GM10248 (cell line): ENCODE measurements at regions not wholly inside any gene's neighbourhood (a gene's known extent, or its start where the extent isn't known, plus 50 kb on each side); places are given as distances from the start of the nearest gene placed in this dataset.

Source experiments
- CTCF ChIA-PET: fragments of 300-600 bp; sonication (Branson Sonifier 250); formaldehyde crosslinking; extraction: SDS; loops from one replicate; lab custom pipeline; 2021; ENCODE audit warnings: antibody characterized with exemption; lab: Yijun Ruan, JAX
- POLR2A ChIA-PET: fragments of 350-650 bp; sonication (Branson Sonifier 250); formaldehyde crosslinking; extraction: SDS; loops from one replicate; lab custom pipeline; 2020; ENCODE audit warnings: antibody characterized with exemption; lab: Yijun Ruan, JAX
- DNase-seq: peaks from one replicate; pipeline ENCODE4 v3.0.0; 2012; ENCODE audit errors: extremely low spot score
- TF ChIP-seq, protein P1 (sequence below): IDR thresholded peaks from 2 replicates; pipeline ENCODE4 v1.5.1; 2012; ENCODE audit warnings: mild to moderate bottlenecking, low read depth; ENCODE audit errors: extremely low read depth, missing control alignments, control extremely low read depth

DNA sequence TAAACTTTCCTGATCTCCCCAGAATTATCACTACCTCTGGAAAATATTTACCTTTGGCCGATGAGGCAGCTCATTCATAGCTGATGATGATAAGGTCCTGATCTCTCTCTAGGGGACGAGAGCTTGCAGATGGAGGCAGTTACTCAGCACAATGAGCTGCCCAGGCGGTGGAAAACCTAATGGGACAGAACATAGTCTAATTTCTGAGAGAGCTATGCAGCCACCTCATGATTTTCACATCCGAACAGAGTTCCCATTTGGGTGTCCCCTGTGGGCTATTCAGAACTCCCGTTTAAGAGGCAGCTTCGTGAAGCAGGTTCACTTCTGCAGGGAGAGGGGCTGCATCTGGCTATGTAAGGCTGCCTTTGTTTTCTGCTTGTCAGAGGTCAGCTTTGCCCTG, 724.6 kb upstream of the TMEM132C start:
- POLR2A ChIA-PET = no interaction called here
- TF ChIP-seq, protein P1, sequence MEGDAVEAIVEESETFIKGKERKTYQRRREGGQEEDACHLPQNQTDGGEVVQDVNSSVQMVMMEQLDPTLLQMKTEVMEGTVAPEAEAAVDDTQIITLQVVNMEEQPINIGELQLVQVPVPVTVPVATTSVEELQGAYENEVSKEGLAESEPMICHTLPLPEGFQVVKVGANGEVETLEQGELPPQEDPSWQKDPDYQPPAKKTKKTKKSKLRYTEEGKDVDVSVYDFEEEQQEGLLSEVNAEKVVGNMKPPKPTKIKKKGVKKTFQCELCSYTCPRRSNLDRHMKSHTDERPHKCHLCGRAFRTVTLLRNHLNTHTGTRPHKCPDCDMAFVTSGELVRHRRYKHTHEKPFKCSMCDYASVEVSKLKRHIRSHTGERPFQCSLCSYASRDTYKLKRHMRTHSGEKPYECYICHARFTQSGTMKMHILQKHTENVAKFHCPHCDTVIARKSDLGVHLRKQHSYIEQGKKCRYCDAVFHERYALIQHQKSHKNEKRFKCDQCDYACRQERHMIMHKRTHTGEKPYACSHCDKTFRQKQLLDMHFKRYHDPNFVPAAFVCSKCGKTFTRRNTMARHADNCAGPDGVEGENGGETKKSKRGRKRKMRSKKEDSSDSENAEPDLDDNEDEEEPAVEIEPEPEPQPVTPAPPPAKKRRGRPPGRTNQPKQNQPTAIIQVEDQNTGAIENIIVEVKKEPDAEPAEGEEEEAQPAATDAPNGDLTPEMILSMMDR = no peak
- CTCF ChIA-PET = interaction anchor here (0.9 to 1.3 kb wide), 2 partner anchors 10 to 27 kb away, joined by 3 read pairs; no protein-coding TSS in a partner anchor
- no peak for DNase-seq

DNA sequence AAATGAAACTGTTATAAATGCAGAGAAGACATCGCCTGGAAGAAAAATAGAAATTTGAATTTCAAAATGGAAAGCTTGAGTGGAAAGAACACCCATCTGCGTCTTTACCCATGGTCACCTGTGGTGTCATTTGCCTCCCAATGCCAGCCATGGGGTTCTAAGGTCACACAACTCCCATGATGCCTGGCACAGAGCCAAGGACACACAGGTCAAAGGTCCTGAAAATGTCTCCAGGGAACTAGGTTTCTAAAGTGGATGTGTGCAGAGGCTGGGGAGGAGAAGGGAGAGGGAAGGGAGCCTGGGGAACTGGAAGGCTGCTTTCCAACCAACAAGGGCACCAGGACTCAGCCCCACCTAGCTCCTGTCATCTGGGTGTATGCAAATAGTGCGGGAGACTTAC, 724.0 kb upstream of the TMEM132C start:
- TF ChIP-seq, protein P1 = no peak
- POLR2A ChIA-PET = no interaction called here
- no peak for DNase-seq
- CTCF ChIA-PET = interaction anchor here (0.9 kb wide), 1 partner anchor 28 kb away, joined by 3 read pairs; no protein-coding TSS in a partner anchor

DNA sequence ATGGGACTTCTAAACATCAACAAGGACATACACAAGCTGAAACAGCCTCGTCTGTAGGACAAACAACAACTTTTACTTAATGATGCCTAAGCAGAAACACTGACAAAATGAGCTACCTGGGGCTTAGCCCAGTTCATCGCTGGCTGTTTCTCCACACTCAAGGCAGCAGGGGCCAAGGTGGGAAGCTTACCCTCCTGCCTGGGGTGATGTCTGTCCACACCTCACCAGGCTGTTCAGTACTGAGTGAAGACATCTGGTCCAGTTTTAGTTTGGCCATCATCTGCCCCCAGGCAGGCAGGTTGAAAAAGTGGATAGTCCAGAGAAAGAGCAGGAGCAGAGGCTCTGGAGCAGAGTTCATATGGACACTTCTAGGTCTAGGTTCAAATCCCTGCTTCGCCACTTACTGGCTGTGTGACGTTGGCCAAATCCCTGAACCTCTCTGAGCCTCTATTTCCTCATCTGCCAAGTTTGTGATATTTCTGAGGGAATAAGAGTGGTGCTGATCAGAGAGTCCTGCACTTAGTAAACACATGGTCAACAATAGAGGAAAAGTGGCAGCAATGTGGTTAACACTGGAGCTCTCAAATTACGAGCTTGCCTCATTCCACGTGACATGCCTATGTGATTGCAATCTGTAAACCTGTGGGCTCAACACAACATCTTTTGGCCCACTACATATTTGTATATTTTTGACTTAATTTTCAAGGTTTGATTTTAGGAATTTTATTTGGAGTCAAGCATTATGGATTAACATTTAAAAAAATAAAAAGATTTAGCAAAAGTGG, 720.1 kb upstream of the TMEM132C start:
- no peak for DNase-seq
- TF ChIP-seq, protein P1 = no peak
- ChIA-PET CTCF (no interaction called here), POLR2A (no interaction called here)

DNA sequence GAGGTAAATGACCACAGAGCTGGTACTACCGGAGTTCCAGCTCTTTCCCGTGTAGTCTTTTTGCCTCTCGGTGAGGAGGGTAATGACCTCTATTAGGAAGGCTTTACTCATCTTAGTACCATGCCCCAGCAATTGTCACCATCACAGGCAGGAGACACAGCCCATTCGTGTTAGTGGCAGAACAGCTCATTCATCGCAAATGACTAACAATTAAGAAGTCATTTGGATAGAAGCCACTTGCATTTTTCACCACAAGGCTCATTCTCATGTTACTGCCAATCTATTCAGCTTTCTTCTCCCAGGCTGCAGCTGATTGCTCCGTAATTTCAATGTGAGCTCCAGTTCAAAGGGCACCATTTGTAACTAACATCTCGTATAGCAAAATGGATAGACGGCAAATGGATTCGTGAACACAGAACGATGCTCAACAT, 718.8 kb upstream of the TMEM132C start:
- ChIA-PET POLR2A (no interaction called here), CTCF (no interaction called here)
- TF ChIP-seq, protein P1 = no peak
- no peak for DNase-seq

DNA sequence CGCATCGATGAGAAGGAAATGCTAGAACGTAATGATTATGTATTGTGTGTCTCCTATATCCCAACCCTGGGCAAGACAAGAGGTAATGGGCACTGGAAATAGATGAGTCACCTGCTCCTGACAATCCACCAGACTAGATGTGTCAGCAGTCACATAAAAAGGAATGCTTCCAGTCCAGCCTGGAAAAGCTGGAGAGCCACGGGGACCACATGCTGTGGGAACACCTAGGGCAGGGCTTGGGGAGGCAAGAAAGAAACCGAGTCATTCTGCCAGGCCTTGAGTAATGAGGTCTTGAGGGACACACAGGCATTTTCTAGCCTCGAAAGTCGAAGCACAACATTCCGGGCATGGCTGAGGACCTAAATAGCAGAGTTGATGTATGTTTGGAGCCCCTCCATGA, 716.7 kb upstream of the TMEM132C start:
- CTCF ChIA-PET = no interaction called here
- POLR2A ChIA-PET = no interaction called here
- TF ChIP-seq, protein P1 = no peak
- no peak for DNase-seq

DNA sequence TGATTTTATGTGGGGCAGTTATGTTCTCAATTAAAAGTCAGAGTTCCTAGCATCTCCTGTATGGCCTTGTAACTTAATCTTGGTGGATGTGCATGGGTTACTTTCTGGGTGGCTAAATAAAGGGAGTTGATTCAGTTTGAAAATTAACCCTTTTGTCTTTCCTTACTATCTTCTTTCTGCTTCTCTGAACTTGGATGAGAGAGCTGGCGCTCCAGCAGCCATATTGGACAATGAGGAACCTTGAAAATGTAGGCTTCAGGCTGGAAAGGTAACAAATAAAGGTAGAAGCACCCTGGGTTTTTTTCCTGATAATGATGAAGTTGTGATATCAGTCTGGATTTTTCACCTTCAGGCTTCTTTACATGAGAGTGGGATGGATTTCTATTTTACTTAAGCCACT, 714.1 kb upstream of the TMEM132C start:
- TF ChIP-seq, protein P1 = no peak
- ChIA-PET CTCF (no interaction called here), POLR2A (no interaction called here)
- no peak for DNase-seq
